Endothelial cell of umbilical vein (primary cell): ENCODE measurements at regions not wholly inside any gene's neighbourhood (a gene's known extent, or its start where the extent isn't known, plus 50 kb on each side); places are given as distances from the start of the nearest gene placed in this dataset.

Experiments used
- BruUV-seq: library from RNA; stranded (reverse); fragments of 400-500 nt; replicated peaks from 2 replicates; lab custom pipeline; 2021; lab: Mats Ljungman, UMichigan
- CTCF ChIA-PET: fragments of 300-600, 350-600 bp; sonication (Branson Sonifier 250); formaldehyde crosslinking; loops from one replicate; lab custom pipeline; 2021; ENCODE audit warnings: antibody characterized with exemption, inconsistent platforms; lab: Charles Lee
- POLR2A ChIA-PET: fragments of 300-600, 350-600 bp; sonication (Branson Sonifier 250); formaldehyde crosslinking; loops from one replicate; lab custom pipeline; 2021; ENCODE audit warnings: antibody characterized with exemption, inconsistent platforms; lab: Charles Lee
- DNase-seq: peaks from one replicate; pipeline ENCODE4 v3.0.0-alpha.2; 2011; ENCODE audit warnings: low read depth, low spot score
- FAIRE-seq: peaks from 2 replicates; lab custom pipeline; 2011; peaks lifted over from hg19 to GRCh38; lab: Jason Lieb, UNC
- H2AFZ ChIP-seq: 2 replicates; pipeline ENCODE4 v1.6.0; 2012; ENCODE audit warnings: low read depth, low read length, control low read depth, inconsistent platforms
- H3K27ac ChIP-seq: 2 replicates; pipeline ENCODE4 v1.5.1; 2011; ENCODE audit warnings: low read depth, mild to moderate bottlenecking, control low read depth, low read length, moderate library complexity; ENCODE audit not compliant: insufficient read depth
- H3K27me3 ChIP-seq, 2 experiments: 2 replicates each; pipeline versions ENCODE4 v1.6.0 to v1.6.1; 2011; ENCODE audit warnings: low read length in 2 of 2, mixed read lengths in 1 of 2; ENCODE audit not compliant: control insufficient read depth in 2 of 2, insufficient read depth in 2 of 2
- H3K36me3 ChIP-seq, 2 experiments: 2 replicates in 1 of 2; 3 replicates in 1 of 2; pipeline ENCODE4 v1.5.1; 2011; ENCODE audit warnings: low read length in 2 of 2, mild to moderate bottlenecking in 1 of 2, moderate library complexity in 1 of 2; ENCODE audit not compliant: control insufficient read depth in 2 of 2, insufficient read depth in 2 of 2; ENCODE audit errors: extremely low read depth in 1 of 2
- H3K4me1 ChIP-seq: 3 replicates; pipeline ENCODE4 v1.5.1; 2011; ENCODE audit warnings: mild to moderate bottlenecking, low read length; ENCODE audit not compliant: control insufficient read depth, insufficient read depth; ENCODE audit errors: extremely low read depth
- H3K4me2 ChIP-seq: 2 replicates; pipeline ENCODE4 v1.6.1; 2011; ENCODE audit warnings: low read length, control low read depth, mixed read lengths; ENCODE audit not compliant: insufficient read depth
- H3K4me3 ChIP-seq, 3 experiments: fragments of 200-600 bp in 1 of 3; sonication (generic), shearing (Covaris generic) in 1 of 3; replicated peaks in 1 of 3; 2 replicates each; pipeline ENCODE4 v1.5.1; 2011 to 2016; ENCODE audit warnings: control low read depth in 3 of 3, low read length in 3 of 3, mild to moderate bottlenecking in 2 of 3, inconsistent platforms in 1 of 3, low read depth in 1 of 3, moderate library complexity in 1 of 3; ENCODE audit not compliant: insufficient read depth in 1 of 3
- H3K79me2 ChIP-seq: 2 replicates; pipeline ENCODE4 v1.6.0; 2012; ENCODE audit warnings: low read length, inconsistent platforms; ENCODE audit not compliant: control insufficient read depth, insufficient read depth
- H3K9ac ChIP-seq: replicated peaks from 2 replicates; pipeline ENCODE3; 2011; ENCODE audit warnings: low read length, control low read depth; ENCODE audit not compliant: insufficient read depth; ENCODE audit errors: extremely low read depth
- H3K9me1 ChIP-seq: replicated peaks from 3 replicates; pipeline ENCODE4 v1.6.0; 2011; ENCODE audit warnings: mild to moderate bottlenecking, low read length; ENCODE audit not compliant: control insufficient read depth, insufficient read depth; ENCODE audit errors: extremely low read depth
- H3K9me3 ChIP-seq: replicated peaks from 2 replicates; pipeline ENCODE4 v1.5.1; 2012; ENCODE audit warnings: low read length, inconsistent platforms; ENCODE audit not compliant: control insufficient read depth, insufficient read depth
- H4K20me1 ChIP-seq: replicated peaks from 2 replicates; pipeline ENCODE3; 2011; ENCODE audit warnings: mild to moderate bottlenecking, low read length; ENCODE audit not compliant: control insufficient read depth, insufficient read depth; ENCODE audit errors: extremely low read depth
- EZH2 ChIP-seq: IDR thresholded peaks from 2 replicates; pipeline ENCODE4 v1.6.1; 2012; ENCODE audit warnings: borderline replicate concordance, low read depth, mild to moderate bottlenecking, moderate library complexity, low read length, inconsistent platforms; ENCODE audit not compliant: severe bottlenecking
- FOS ChIP-seq: IDR thresholded peaks from 2 replicates; pipeline ENCODE4 v1.6.1; 2011; ENCODE audit warnings: mild to moderate bottlenecking, low read length, moderate library complexity, borderline replicate concordance; ENCODE audit not compliant: insufficient read depth
- GATA2 ChIP-seq: IDR thresholded peaks from 2 replicates; pipeline ENCODE4 v1.7.0; 2011; ENCODE audit warnings: low read depth, mild to moderate bottlenecking, moderate library complexity, mixed read lengths, low read length; ENCODE audit not compliant: insufficient read length, insufficient read depth
- JUN ChIP-seq: IDR thresholded peaks from 2 replicates; pipeline ENCODE4 v1.6.1; 2011; ENCODE audit warnings: borderline replicate concordance, low read depth; ENCODE audit not compliant: insufficient read length, insufficient read depth
- MAX ChIP-seq: IDR thresholded peaks from 2 replicates; pipeline ENCODE4 v1.6.1; 2011; ENCODE audit not compliant: insufficient read depth, insufficient read length
- MYC ChIP-seq: IDR thresholded peaks from one replicate; pipeline ENCODE4 v1.6.1; 2011; ENCODE audit warnings: mild to moderate bottlenecking, low read depth, low read length
- POLR2A ChIP-seq: IDR thresholded peaks from 2 replicates; pipeline ENCODE4 v1.6.1; 2012; ENCODE audit warnings: low read depth, mild to moderate bottlenecking, control low read depth, low read length
- POLR2AphosphoS5 ChIP-seq: IDR thresholded peaks from 2 replicates; pipeline ENCODE4 v1.6.1; 2012; ENCODE audit warnings: low read depth, mild to moderate bottlenecking, control low read depth, low read length, moderate library complexity; ENCODE audit not compliant: insufficient read depth
- dilution Hi-C: fragments of 300-500 bp; cut with MboI; formaldehyde crosslinking; loops from one replicate; pipeline ENCODE4 v1.15.0; 2019; ENCODE audit warnings: low sequenced_read_pairs; ENCODE audit not compliant: extremely low pct_ligation_motif_present
- intact Hi-C: fragments of 100-400 bp; cut with micrococcal nuclease; formaldehyde crosslinking; loops from one replicate; pipeline ENCODE4 v1.10.0; 2022
- TF ChIP-seq, protein P1 (sequence below), 2 donors: IDR thresholded peaks; 1 replicate in 1 of 2; 2 replicates in 1 of 2; pipeline ENCODE4 v1.5.1; 2011; ENCODE audit warnings: low read length in 2 of 2, mild to moderate bottlenecking in 2 of 2, moderate library complexity in 2 of 2, control low read depth in 1 of 2, inconsistent platforms in 1 of 2, low read depth in 1 of 2; ENCODE audit not compliant: insufficient read depth in 1 of 2; ENCODE audit errors: extremely low read depth in 1 of 2

GRCh38 chr14:50010752-50011151 is 105.6 kb downstream of the VCPKMT start:
- no peaks in the 10 kb centered on the region for H3K9me3 ChIP-seq
- H3K9ac ChIP-seq: no peak overlapping the region
- H3K4me1 ChIP-seq: no peaks in the 10 kb centered on the region
- H3K4me3 ChIP-seq: no peak overlapping the region
- POLR2A ChIA-PET: no interaction called here
- intact Hi-C loops (no loop called here), dilution Hi-C loops (no loop called here)
- H3K9me1 ChIP-seq: no peaks in the 10 kb centered on the region
- H3K4me2 ChIP-seq: no peak overlapping the region
- no peaks in the 10 kb centered on the region for H4K20me1 ChIP-seq
- peaks cover 0 to 6% of the 10 kb centered on the region in 2 experiments for H3K27me3 ChIP-seq
- H3K36me3 ChIP-seq: no peaks in the 10 kb centered on the region
- TF ChIP-seq EZH2 (no peak), FOS (no peak), POLR2A (no peak), MYC (no peak), POLR2AphosphoS5 (no peak), GATA2 (no peak), JUN (no peak), MAX (no peak)
- TF ChIP-seq, protein P1, sequence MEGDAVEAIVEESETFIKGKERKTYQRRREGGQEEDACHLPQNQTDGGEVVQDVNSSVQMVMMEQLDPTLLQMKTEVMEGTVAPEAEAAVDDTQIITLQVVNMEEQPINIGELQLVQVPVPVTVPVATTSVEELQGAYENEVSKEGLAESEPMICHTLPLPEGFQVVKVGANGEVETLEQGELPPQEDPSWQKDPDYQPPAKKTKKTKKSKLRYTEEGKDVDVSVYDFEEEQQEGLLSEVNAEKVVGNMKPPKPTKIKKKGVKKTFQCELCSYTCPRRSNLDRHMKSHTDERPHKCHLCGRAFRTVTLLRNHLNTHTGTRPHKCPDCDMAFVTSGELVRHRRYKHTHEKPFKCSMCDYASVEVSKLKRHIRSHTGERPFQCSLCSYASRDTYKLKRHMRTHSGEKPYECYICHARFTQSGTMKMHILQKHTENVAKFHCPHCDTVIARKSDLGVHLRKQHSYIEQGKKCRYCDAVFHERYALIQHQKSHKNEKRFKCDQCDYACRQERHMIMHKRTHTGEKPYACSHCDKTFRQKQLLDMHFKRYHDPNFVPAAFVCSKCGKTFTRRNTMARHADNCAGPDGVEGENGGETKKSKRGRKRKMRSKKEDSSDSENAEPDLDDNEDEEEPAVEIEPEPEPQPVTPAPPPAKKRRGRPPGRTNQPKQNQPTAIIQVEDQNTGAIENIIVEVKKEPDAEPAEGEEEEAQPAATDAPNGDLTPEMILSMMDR (IDR thresholded peaks at IDR 0.05; ENCODE audit: extremely low read depth in 1 of 2, insufficient read depth in 1 of 2, low read depth in 1 of 2, low read length in 2 of 2): no peak
- FAIRE-seq: no peak
- no peak for DNase-seq
- no peak overlapping the region for H3K27ac ChIP-seq
- BruUV-seq: no TSS peak
- no peak overlapping the region for H2AFZ ChIP-seq
- no peaks in the 10 kb centered on the region for H3K79me2 ChIP-seq
- CTCF ChIA-PET: interaction anchor here (1.0 to 2.2 kb wide), 3 partner anchors 8 to 105 kb away, joined by 3 to 5 read pairs (median 4); no protein-coding TSS in a partner anchor
